ENCODE measurements at regions not wholly inside any gene's neighbourhood (a gene's known extent, or its start where the extent isn't known, plus 50 kb on each side); places are given as distances from the start of the nearest gene placed in this dataset.
"Not testable (repeated sequence)": the region's sequence is repeated elsewhere in the genome, so short reads cannot be mapped to it uniquely, and the experiment has no call there.

DNA sequence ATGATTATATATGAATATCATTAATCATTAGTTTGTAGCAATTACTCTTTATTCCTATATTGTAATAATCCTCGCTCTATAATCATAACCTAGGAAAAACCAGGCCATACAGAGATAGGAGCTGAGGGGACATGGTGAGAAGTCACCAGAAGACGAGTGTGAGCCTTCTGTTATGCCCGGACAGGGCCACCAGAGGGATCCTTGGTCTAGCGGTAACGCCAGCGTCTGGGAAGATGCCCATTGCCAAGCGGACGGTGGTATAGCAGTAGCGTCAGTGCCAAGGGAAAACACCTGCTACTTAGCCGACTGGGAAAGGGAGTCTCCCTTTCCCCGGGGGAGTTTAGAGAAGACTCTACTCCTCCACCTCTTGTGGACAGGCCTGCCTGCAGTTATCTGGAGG is 1347.6 kb downstream of the GATA3 start:
- peak; percentile 24 for DNase-seq (ENCODE audit: low spot score)

DNA sequence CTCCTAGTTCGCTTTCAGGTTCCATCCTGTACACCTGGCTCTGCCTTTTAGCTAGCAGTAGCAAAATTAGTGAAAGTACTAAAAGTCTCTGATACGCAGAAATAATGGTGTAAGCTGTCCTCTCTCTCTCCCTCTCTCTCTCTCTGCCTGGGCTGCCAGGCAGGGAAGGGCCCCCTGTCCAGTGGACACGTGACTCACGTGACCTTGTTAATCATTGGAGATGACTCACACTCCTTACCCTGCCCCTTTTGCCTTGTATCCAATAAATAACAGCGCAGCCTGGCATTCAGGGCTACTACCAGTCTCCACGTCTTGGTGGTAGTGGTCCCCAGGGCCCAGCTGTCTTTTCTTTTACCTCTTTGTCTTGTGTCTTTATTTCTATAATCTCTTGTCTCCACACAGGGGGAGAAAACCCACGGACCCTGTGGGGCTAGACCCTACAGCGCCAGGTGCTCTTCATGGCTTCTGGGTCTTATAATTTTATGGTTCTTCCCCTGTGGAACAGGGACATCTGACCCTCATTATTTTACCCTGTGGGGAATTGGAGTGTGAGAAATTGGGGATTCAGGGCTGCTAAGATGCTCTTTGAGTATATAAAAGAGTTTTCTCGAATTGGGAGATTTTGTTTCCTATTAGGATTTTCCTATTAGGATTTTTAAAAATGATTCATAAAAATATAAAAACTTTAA is 1348.2 kb downstream of the GATA3 start:
- DNase-seq (ENCODE audit: low spot score), result not testable (repeated sequence)

DNA sequence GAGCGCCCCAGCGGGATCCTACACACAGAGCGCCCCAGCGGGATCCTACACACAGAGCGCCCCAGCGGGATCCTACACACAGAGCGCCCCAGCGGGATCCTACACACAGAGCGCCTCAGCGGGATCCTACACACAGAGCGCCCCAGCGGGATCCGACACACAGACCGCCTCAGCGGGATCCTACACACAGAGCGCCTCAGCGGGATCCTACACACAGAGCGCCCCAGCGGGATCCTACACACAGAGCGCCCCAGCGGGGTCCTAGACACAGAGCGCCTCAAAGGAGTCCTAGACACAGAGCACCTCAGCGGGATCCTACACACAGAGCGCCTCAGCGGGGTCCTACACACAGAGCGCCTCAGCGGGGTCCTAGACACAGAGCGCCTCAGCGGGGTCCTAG is 1352.7 kb downstream of the GATA3 start:
- DNase-seq (ENCODE audit: low spot score), result not testable (repeated sequence)

DNA sequence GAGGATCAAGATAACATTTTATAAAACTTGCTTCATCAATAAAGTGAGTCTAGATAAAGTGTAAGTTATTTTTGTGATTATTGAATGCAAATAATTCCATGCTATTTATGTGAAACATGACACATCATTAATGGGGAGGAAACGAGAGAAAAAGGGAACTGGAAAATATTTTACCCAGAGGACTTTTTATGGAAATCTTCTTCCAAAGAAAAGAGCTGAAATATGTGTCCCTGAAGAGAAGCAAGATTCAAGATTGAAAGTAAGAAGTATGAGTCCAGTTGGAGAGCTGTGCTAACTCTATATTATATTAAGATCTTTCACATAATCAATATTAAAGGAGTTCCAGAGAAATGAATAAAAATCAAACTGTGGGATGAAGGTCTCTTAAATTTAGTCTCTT is 1361.8 kb downstream of the GATA3 start:
- no peak for DNase-seq (ENCODE audit: low spot score)

DNA sequence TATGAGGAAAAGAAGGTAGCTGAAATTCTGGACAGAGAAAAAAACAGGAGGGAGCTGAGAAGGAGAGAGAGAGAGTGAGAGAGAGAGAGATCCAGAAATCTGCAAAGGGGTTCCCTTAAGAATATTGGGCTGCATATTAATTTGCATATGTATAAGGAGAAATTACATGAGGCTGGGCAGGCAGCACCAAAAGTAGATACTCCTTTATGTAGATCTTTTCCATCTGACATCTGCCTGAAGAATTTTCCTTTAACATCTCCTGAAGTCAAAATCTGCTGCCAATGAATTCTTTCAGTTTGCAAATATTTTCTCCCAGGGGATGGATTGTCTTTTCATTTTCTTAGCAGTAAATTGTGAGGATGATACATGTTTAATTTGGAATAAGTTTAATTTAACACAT is 1365.3 kb downstream of the GATA3 start:
- DNase-seq (ENCODE audit: low spot score), result no peak

DNA sequence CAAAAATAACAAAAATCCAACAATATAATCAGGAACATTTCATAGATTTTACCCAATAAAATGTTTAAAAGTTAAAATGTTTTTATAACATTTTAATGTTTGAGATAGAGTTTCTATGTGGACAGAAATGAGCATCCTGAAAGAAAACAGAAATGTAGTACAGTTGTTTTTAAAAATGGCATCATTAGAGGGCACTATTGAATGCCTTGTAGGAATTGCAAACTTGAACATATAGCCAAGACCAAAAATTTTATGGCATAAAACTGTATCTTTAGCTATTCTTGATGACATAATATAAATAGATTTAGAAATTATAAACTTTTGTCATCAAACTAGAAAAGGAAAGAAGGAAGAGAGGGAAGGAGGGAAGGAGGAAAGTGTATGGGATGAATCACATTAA is 1372.7 kb downstream of the GATA3 start:
- no peak for DNase-seq (ENCODE audit: low spot score)

DNA sequence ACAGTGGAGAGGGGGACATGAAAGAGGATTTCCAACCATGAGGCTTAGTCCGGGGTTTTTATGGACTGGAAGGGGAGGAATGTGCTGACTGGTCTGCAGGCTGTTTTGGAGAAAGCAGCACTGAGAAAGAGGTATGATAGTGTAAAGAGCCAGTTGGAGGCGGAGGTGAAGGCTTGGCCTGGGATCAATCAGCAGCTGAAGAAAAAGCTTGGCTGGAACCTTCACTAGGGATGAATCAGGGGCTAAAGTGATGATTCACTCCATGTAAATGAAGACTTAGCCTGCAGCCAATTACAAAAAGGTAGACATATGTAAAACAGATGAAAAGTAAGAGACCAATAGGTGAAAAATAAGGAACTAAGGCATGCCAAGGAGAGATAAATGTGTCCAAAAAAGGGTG is 1382.6 kb downstream of the GATA3 start:
- no peak for DNase-seq (ENCODE audit: low spot score)

DNA sequence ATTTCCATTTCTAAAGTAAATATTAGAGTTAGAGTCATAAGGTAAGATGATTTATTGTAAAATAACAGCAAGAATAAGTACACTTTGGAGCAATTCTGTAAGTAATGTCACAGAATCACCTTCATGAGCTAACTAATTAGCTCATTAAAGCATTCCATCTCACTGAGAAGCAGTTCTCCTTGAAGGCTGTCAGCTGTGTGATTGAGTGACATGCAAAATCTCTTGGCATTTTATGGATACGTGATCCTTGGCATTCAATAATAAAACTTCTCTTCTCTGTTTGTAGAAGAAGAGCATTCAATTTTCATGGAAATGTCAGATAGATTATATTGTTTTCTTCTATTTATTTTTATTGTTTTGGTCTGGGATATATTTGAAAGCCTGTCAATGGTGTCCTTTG is 1389.3 kb downstream of the GATA3 start:
- DNase-seq (ENCODE audit: low spot score), result no peak

DNA sequence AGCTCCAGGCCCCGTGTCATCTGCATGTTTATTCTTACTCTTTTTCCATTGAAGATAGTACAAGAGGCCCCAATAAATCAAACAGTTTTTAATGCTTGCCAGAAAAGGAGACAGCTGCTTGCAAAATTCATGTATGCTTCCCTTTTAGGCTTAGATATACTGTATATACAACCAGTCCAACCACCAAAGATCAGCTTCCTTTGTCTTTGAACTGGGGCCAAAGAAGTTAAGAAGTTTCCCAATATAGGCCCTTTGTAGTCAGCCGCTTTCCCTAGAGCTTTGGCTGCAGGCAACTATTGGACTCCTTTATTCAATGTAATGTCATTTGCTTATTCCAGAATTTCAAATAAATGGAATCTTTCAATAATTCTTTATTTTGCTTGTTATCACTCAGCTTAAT is 1395.0 kb downstream of the GATA3 start:
- no peak for DNase-seq (ENCODE audit: low spot score)

DNA sequence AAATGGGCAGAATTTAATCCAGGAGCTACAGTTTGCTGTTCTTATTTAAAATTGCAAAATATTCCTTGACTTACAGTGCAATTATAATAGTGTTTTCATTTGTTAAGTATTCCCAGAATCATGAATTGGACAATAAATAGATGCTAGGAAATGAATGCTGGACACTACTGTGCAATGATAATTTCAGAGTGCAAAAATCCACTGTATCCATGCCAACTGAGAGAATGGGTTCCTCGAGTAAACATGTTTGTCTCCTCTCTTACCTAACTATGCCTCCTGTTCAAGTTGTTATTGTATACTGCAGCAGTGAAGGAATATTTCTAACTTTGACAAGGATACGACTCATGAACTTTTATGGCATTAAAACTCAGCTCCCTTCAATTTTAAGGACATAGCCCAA is 1396.3 kb downstream of the GATA3 start:
- no peak for DNase-seq (ENCODE audit: low spot score)

DNA sequence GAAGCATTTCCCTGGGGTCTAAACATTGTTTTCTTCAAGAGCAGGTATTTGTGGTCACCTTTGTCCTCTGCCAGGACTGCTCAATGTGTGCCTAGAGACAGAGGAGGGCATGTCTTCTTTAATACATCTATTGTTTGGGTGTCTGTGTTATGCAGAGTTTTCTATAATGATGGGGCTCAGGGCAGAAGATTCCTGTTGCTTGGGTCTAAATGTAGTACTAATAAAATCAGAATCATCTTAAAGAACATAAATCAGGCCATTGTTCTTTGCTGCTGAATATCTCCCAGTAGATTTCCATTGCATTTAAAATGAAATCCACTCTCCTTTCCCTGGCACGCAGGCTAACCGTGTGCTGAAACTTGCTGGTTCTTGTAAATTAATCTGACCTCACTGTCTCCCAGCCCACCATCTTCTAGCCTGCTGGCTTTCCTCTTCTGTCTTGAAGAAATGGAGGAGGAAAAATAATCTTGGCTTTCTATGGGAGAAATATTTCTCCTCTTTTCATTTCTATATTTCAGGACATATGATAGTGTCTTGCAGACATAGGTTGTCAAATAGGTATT is 1396.8 kb downstream of the GATA3 start:
- DNase-seq (ENCODE audit: low spot score), result no peak

DNA sequence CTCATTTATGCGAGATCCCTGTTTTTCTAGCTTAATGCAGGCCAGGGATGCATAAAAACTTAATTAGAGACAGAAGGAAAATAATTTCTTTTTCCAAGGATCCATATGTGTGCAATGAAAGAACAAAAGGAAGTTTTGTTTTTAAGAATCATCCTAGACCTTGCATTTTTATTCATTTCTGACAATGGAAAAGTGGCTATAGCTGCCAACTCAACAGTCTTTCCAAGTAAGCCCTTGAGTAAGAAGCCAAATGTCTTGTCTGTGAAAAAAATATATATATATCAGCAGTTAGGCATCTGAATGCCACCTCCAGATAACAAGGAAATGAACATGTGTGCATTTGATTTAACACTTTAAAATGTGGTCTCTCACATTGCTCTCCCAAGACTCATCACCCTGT is 1397.6 kb downstream of the GATA3 start:
- no peak for DNase-seq (ENCODE audit: low spot score)

DNA sequence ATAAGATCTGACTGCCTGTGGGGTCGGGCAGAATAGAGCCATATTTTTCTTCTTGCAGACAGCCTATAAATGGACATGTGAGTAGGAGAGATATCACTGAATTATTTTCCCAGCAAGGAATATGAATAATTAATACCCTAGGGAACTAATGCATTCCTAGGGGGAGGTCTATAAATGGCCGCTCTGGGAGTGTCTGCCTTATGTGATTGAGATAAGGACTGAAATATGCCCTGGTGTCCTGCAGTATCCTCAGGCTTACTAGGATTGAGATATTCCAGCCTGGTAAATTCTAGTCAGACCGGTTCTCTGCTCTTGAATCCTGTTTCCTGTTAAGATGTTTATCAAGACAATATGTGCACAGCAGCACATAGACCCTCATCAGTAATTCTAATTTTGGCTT is 1399.4 kb downstream of the GATA3 start:
- not testable (repeated sequence) for DNase-seq (ENCODE audit: low spot score)

DNA sequence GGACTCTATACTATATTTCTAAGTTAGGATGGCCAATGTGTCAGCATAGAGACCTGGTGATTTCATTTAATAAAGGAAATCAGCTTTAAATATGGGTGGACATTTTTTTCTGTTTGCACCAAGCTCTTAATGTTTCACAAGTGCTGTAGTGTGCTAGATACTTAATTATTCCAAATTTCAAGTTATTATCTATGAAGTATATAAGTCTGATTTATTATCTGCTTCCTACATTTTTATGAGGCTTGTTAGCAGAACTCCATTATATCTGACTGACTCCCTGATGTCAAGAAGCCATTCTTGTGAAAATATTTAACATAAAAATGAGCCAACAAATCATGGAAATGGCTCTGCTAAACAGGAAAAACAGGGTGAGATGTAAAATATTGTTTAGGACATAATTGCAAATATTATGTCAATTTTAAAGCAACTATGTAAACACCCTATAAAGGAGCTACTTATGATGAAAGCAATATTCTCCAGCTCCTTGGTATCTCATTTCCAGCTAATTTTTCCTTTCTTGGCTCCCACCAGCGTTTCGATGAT is 1415.2 kb downstream of the GATA3 start:
- DNase-seq (ENCODE audit: low spot score), result no peak

DNA sequence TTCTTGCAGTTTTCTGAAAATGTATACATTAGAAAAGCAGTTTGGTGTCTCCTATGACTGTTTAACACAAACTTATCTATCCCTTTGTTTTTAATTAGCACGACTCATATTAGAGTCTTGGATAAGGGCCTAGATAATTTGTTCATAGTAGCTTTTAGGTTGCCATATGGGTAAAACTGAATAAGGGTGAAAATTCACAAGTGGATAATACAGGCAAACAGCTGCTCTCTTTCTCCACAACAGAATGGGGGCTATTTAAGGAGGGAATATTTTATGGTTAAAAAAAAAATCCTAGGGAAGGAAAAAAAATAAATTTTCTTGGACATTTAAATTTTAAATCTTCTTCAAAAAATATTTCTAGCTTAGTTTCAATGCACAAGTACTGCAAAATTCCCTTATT is 1416.1 kb downstream of the GATA3 start:
- DNase-seq (ENCODE audit: low spot score), result no peak

DNA sequence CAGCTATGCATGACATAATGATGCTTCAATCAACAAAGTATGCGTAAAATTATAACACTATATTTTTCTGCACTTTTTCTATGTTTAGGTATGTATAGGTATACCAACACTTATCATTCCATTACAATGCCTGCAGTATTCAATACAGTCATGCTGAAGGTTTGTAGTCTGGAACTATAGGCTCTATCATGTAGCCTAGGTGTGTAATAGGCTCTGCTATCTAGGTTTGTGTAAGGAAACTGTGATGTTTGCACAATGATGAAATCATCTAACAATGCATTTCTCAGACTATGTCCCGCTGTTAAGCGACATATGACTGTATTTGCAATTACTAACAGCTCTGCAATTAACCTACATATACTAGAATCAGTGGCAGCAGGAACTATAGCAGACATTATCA is 1447.5 kb downstream of the GATA3 start:
- no peak for DNase-seq (ENCODE audit: low spot score)

DNA sequence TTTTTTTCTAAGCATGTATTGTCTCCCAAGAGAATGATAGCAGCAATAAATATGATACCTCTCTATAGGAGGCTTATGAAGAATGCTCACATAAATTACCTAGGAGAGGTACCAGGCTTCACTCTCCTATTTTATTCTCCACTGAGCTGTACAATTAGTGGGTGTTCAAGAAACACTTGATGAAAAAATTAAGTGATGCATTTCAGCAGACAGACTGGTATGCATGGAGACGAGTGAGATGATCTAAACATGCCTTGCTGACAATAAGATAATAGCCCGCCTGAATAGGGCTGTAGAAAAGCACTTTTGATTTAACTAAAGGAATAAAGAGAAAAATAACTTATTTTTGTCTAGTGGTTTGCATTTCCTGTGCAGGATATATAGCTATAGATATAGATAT is 1449.7 kb downstream of the GATA3 start:
- no peak for DNase-seq (ENCODE audit: low spot score)

DNA sequence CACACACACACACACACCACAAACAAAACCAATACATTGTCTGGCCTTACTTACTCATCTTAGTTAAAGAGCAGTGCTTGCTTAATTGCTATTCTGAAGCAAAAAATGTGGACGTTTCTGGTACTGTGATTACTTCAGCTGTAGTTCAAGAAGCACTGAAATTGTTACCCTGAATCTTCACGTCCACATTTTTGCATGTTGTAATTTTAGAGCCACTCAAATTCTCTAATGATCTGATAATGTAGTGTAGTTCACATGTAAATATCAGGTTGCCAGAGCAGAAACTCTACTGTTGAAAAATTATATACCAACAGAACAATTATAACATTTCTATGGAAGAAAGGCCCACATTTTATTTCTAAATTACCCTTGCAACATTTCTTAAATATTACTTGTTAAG is 1451.1 kb downstream of the GATA3 start:
- no peak for DNase-seq (ENCODE audit: low spot score)

DNA sequence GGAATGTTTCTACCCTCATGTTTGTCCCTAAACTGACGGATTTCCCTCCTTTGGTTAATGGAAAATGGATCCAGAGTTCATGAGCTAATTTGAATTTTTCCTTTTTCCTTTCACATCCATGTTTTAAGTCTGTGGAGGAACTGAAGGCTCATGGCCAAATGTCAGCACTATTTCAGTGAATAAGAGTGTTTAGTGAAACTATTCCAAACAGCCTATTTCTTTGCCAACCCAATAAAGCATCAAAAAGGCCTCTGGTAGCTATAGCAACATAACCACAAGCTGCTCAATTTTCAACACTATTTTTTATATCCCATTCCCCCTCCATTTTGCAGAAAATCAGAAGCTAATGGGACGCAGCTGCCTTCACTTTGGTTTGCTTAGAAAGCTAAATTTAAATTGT is 1454.1 kb downstream of the GATA3 start:
- no peak for DNase-seq (ENCODE audit: low spot score)

DNA sequence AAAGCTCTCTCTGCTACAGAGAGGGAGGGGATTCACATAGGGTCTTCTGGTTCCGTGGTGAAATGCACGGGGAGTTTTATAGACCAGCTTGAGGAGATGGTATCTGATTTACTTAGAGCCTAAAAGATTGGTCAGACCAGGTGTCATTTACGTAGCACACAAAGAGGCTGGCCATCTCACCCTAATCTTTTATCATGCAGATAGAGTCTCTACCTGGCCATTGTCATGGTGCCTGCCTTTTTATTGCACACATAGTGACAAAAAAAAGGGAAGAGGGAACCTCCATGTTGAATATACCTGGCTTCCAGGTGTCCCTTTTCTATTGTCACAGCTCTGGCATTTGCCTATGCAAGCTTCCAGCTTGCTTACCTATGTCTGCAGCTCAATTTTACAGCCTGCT is 1456.1 kb downstream of the GATA3 start:
- DNase-seq (ENCODE audit: low spot score), result no peak

DNA sequence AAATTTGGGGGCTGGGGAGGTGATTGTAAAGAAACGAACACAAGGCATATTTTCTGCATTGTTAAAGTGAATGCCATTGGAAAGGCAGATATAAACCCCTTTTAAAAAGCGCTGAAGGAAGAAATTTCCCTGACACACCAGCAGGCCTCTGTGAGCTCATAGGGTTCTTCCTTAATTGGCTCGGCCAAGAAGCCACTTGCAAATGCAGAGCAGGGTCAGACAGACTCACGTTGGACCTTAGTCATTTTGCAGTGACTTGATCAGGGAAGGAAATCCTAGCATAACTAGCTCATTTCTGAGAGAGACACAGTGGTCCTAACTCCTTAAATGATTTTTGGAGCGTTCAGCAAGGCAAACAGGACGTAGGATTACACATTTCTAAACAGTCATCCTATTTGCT is 1461.4 kb downstream of the GATA3 start:
- no peak for DNase-seq (ENCODE audit: low spot score)

DNA sequence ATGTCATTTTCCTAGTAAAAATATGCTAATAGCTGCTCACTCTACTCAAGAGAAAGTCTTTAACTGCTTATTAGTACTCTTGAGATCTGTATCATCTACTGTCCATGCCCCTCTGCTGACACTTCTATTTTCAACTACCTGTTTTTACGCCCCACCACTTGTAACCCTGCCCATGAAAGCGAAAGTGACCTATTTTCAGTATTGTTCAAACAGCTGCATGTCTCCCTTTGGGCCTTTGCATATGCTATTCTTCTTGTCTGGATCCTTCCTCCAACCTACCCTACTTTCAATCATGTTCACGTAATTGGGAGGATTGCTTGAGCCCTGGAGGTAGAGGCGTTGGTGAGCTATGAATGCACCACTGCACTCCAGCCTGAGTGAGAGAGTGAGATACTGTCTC is 1481.3 kb downstream of the GATA3 start:
- no peak for DNase-seq (ENCODE audit: low spot score)

DNA sequence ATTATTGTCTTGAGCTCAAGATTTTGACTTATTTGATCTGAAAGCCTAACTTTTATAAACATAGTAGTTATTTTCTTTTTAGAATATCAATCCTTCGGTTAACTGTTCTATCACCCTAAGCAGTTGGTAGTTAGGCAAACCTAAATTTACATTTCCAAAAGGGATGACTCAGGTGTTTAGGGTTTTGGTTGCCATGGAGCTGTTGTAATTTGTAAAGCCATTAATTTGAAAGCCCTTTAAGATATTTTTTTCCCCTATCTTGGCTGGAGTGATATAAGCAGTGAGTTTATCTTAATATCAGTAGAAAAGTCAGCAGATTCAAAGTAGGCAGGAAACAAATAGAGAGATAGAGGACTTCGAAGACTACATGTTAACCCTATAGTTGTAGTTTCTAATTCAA is 1472.6 kb upstream of the CELF2 start:
- DNase-seq (ENCODE audit: low spot score), result no peak

Data from D341Med (cell line).